ENCODE measurements at regions not wholly inside any gene's neighbourhood (a gene's known extent, or its start where the extent isn't known, plus 50 kb on each side); places are given as distances from the start of the nearest gene placed in this dataset.

- no peak for TF ChIP-seq POLR2A (IDR thresholded peaks at IDR 0.05)
- TF ChIP-seq CTCF (IDR thresholded peaks at IDR 0.05) = no peak
Measured at GRCh38 chr2:181788897-181789555, 102.5 kb upstream of the ITPRID2 start.

All from esophagus squamous epithelium (tissue), 4 donors.